OCI-LY3 (cell line): ENCODE measurements at regions not wholly inside any gene's neighbourhood (a gene's known extent, or its start where the extent isn't known, plus 50 kb on each side); places are given as distances from the start of the nearest gene placed in this dataset.

Experiments
- CTCF ChIP-seq: fragments of 200-600, 300-600 bp; sonication (generic); IDR thresholded peaks from 2 replicates; pipeline ENCODE4 v1.5.1; 2014; ENCODE audit warnings: antibody characterized with exemption, low read length, low read depth
- EZH2phosphoT487 ChIP-seq: fragments of 200-600 bp; shearing (Covaris generic); IDR thresholded peaks from 2 replicates; pipeline ENCODE4 v1.6.1; 2018; ENCODE audit warnings: antibody characterized with exemption, mixed run types, low read depth

GRCh38 chr18:22084547-22084946 lies 84.8 kb upstream of the GATA6 start:
- TF ChIP-seq CTCF, result no peak
- no peak for TF ChIP-seq EZH2phosphoT487
